Panc1 (cell line): ENCODE measurements at regions not wholly inside any gene's neighbourhood (a gene's known extent, or its start where the extent isn't known, plus 50 kb on each side); places are given as distances from the start of the nearest gene placed in this dataset.

Experiments used
- ATAC-seq: fragments of 200-7000 bp; cut with Tn5 transposase; 2 replicates; pipeline ENCODE4 v1.9.1; 2020; ENCODE audit warnings: mild to moderate bottlenecking, moderate library complexity
- BruUV-seq: library from RNA; stranded (reverse); fragments of 400-500 nt; replicated peaks from 2 replicates; lab custom pipeline; 2021; lab: Mats Ljungman, UMichigan
- CTCF ChIA-PET: fragments of 300-600 bp; sonication (Branson Sonifier 250); formaldehyde crosslinking; loops from one replicate; lab custom pipeline; 2022; ENCODE audit warnings: antibody characterized with exemption; lab: Charles Lee
- POLR2A ChIA-PET: fragments of 300-600 bp; sonication (Branson Sonifier 250); formaldehyde crosslinking; loops from one replicate; lab custom pipeline; 2022; ENCODE audit warnings: antibody characterized with exemption; lab: Charles Lee
- DNase-seq: peaks from one replicate; pipeline ENCODE4 v3.0.0-alpha.2; 2010; ENCODE audit warnings: low read depth, low spot score
- H3K27ac ChIP-seq: 2 replicates; pipeline ENCODE4 v1.5.1; 2011; ENCODE audit warnings: mild to moderate bottlenecking, low read length, inconsistent platforms
- H3K27me3 ChIP-seq: fragments of 200-500 bp; sonication (Bioruptor generic); 2 replicates; pipeline ENCODE4 v1.6.0; 2014; ENCODE audit warnings: low read length, inconsistent platforms; ENCODE audit not compliant: control insufficient read depth, insufficient read depth
- H3K36me3 ChIP-seq: fragments of 200-500 bp; sonication (Bioruptor generic); 2 replicates; pipeline ENCODE4 v1.5.1; 2014; ENCODE audit warnings: inconsistent platforms, mild to moderate bottlenecking, low read length, moderate library complexity; ENCODE audit not compliant: control insufficient read depth, insufficient read depth
- H3K4me1 ChIP-seq: 2 replicates; pipeline ENCODE4 v1.5.1; 2011; ENCODE audit warnings: inconsistent platforms, mild to moderate bottlenecking, low read length, moderate library complexity; ENCODE audit not compliant: control insufficient read depth, insufficient read depth
- H3K4me3 ChIP-seq, 2 experiments: 2 replicates each; pipeline ENCODE4 v1.5.1; 2011 to 2012; ENCODE audit warnings: low read depth in 2 of 2, low read length in 2 of 2, mild to moderate bottlenecking in 2 of 2, inconsistent platforms in 1 of 2, moderate library complexity in 1 of 2
- H3K9me3 ChIP-seq: fragments of 200-500 bp; sonication (Bioruptor generic); 2 replicates; pipeline ENCODE4 v1.5.1; 2014; ENCODE audit warnings: low read depth, mild to moderate bottlenecking, inconsistent platforms, low read length, moderate library complexity; ENCODE audit not compliant: control insufficient read depth, insufficient read depth
- POLR2AphosphoS5 ChIP-seq: IDR thresholded peaks from 2 replicates; pipeline ENCODE4 v1.6.1; 2012; ENCODE audit warnings: mild to moderate bottlenecking, low read depth, low read length, moderate library complexity
- SIN3A ChIP-seq: IDR thresholded peaks from 2 replicates; pipeline ENCODE4 v1.6.1; 2012; ENCODE audit warnings: low read depth, mild to moderate bottlenecking, low read length, moderate library complexity, borderline replicate concordance; ENCODE audit not compliant: insufficient read depth
- TCF7L2 ChIP-seq: IDR thresholded peaks from 2 replicates; pipeline ENCODE4 v1.6.1; 2011; ENCODE audit warnings: mild to moderate bottlenecking, low read depth, low read length, inconsistent platforms
- in situ Hi-C: cut with HindIII; loops from 2 replicates; pipeline ENCODE4 v1.10.0; 2016; ENCODE audit warnings: low sequenced_read_pairs, low pct_unique_long_range_greater_than_20kb
- intact Hi-C: fragments of 100-400 bp; cut with micrococcal nuclease; formaldehyde crosslinking; loops from one replicate; pipeline ENCODE4 v1.10.0; 2022; ENCODE audit not compliant: unreplicated experiment
- TF ChIP-seq, protein P1 (sequence below), 2 experiments: IDR thresholded peaks; 2 replicates each; pipeline ENCODE4 v1.6.1; 2011 to 2012; ENCODE audit warnings: low read depth in 2 of 2, control low read depth in 1 of 2, low read length in 1 of 2, mild to moderate bottlenecking in 1 of 2, moderate library complexity in 1 of 2; ENCODE audit not compliant: insufficient read depth in 1 of 2
- TF ChIP-seq, protein P2 (sequence below): fragments of 450-650 bp; IDR thresholded peaks from 2 replicates; pipeline ENCODE4 v1.5.1; 2017; ENCODE audit warnings: mild to moderate bottlenecking

DNA sequence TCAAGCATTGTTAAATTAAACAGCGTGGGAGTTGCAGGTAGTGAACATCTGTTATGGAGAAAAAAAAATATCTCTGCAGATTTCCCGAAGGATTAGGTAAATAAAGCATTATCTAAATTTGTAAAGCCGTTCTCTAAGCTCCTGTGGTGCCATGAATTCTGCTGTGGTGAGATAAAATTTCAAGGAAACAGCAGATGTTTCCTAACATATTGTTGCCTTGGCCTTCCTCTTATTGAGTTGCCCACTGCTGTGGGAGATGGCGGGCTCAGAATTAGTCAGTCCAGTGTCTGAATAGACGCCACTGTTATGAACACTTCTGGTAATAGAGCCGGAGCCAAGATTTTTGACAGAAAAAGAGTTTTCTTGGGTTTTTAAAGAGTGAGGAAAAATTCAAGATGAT is 82.6 kb upstream of the ELMO1 start:
- no peak for TF ChIP-seq POLR2AphosphoS5
- no peak for TF ChIP-seq TCF7L2
- TF ChIP-seq, protein P1, sequence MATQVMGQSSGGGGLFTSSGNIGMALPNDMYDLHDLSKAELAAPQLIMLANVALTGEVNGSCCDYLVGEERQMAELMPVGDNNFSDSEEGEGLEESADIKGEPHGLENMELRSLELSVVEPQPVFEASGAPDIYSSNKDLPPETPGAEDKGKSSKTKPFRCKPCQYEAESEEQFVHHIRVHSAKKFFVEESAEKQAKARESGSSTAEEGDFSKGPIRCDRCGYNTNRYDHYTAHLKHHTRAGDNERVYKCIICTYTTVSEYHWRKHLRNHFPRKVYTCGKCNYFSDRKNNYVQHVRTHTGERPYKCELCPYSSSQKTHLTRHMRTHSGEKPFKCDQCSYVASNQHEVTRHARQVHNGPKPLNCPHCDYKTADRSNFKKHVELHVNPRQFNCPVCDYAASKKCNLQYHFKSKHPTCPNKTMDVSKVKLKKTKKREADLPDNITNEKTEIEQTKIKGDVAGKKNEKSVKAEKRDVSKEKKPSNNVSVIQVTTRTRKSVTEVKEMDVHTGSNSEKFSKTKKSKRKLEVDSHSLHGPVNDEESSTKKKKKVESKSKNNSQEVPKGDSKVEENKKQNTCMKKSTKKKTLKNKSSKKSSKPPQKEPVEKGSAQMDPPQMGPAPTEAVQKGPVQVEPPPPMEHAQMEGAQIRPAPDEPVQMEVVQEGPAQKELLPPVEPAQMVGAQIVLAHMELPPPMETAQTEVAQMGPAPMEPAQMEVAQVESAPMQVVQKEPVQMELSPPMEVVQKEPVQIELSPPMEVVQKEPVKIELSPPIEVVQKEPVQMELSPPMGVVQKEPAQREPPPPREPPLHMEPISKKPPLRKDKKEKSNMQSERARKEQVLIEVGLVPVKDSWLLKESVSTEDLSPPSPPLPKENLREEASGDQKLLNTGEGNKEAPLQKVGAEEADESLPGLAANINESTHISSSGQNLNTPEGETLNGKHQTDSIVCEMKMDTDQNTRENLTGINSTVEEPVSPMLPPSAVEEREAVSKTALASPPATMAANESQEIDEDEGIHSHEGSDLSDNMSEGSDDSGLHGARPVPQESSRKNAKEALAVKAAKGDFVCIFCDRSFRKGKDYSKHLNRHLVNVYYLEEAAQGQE (IDR thresholded peaks at IDR 0.05; ENCODE audit: insufficient read depth in 1 of 2, low read depth in 2 of 2, low read length in 1 of 2) = no peak
- TF ChIP-seq, protein P2, sequence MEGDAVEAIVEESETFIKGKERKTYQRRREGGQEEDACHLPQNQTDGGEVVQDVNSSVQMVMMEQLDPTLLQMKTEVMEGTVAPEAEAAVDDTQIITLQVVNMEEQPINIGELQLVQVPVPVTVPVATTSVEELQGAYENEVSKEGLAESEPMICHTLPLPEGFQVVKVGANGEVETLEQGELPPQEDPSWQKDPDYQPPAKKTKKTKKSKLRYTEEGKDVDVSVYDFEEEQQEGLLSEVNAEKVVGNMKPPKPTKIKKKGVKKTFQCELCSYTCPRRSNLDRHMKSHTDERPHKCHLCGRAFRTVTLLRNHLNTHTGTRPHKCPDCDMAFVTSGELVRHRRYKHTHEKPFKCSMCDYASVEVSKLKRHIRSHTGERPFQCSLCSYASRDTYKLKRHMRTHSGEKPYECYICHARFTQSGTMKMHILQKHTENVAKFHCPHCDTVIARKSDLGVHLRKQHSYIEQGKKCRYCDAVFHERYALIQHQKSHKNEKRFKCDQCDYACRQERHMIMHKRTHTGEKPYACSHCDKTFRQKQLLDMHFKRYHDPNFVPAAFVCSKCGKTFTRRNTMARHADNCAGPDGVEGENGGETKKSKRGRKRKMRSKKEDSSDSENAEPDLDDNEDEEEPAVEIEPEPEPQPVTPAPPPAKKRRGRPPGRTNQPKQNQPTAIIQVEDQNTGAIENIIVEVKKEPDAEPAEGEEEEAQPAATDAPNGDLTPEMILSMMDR = no peak
- TF ChIP-seq SIN3A = no peak
- Histone ChIP-seq H3K4me1 (no peaks in the 10 kb centered on the region), H3K9me3 (no peaks in the 10 kb centered on the region), H3K4me3 (no peak overlapping the region), H3K27ac (no peak overlapping the region), H3K36me3 (no peaks in the 10 kb centered on the region), H3K27me3 (peaks cover 1% of the 10 kb centered on the region; the same call in 1 of the 2 replicates)
- ChIA-PET POLR2A (no interaction called here), CTCF (no interaction called here)
- intact Hi-C loops = no loop called here
- DNase-seq (no peak), ATAC-seq (no peak)
- BruUV-seq = no TSS peak
- in situ Hi-C loops = no loop called here

DNA sequence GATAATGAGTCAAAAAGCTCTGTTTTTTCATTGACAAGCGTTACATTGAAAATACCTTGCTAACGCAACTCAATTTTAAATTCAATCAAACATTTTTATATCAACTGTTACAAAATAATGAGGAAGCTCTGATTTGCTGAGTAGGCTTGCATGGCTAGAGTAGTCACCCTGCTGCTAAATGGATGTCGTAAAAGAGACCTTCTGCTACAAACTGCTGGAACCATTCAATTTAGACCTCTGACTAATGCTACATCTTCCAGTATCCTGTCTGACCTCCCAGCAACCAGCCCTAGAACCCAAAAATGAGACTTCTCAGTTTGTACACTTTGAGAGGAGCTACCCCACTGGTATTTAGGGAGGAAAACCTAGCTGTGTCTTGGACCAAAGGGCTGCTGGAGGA is 84.0 kb upstream of the ELMO1 start:
- no peaks in the 10 kb centered on the region for H3K36me3 ChIP-seq
- ATAC-seq = no peak
- no peak for DNase-seq
- no peak overlapping the region for H3K27ac ChIP-seq
- H3K4me1 ChIP-seq = no peaks in the 10 kb centered on the region
- no peak overlapping the region for H3K4me3 ChIP-seq
- in situ Hi-C loops = no loop called here
- no peaks in the 10 kb centered on the region; the same call in 1 of the 2 replicates for H3K27me3 ChIP-seq
- intact Hi-C loops = no loop called here
- no TSS peak for BruUV-seq
- TF ChIP-seq POLR2AphosphoS5 (no peak), TCF7L2 (no peak), SIN3A (no peak)
- TF ChIP-seq, protein P1 (IDR thresholded peaks at IDR 0.05; ENCODE audit: insufficient read depth in 1 of 2, low read depth in 2 of 2, low read length in 1 of 2) = no peak
- TF ChIP-seq, protein P2 = no peak
- POLR2A ChIA-PET = no interaction called here
- H3K9me3 ChIP-seq = no peaks in the 10 kb centered on the region
- CTCF ChIA-PET = no interaction called here
